Activated B cell treated with CpG ODN at 0.5 μM for 24 hours (primary cell): ENCODE measurements at regions not wholly inside any gene's neighbourhood (a gene's known extent, or its start where the extent isn't known, plus 50 kb on each side); places are given as distances from the start of the nearest gene placed in this dataset.

ENCODE experiments used
- ATAC-seq: fragments of 200-7000 bp; cut with Tn5 transposase; one replicate; pipeline ENCODE4 v1.10.0; 2021; ENCODE audit warnings: low read depth, mild to moderate bottlenecking, moderate library complexity
- CTCF ChIA-PET: fragments of 350-600 bp; sonication (Branson Sonifier 250); formaldehyde crosslinking; loops from one replicate; lab custom pipeline; 2021; ENCODE audit warnings: antibody characterized with exemption; lab: Charles Lee
- POLR2A ChIA-PET: fragments of 350-600 bp; sonication (Branson Sonifier 250); formaldehyde crosslinking; loops from one replicate; lab custom pipeline; 2021; ENCODE audit warnings: antibody characterized with exemption; lab: Charles Lee
- DNase-seq: peaks from one replicate; pipeline ENCODE4 v3.0.0; 2022
- H3K27ac Mint-ChIP-seq: one replicate; pipeline ENCODE4 v1.8.0; 2020; ENCODE audit warnings: mixed read lengths
- H3K27me3 Mint-ChIP-seq: one replicate; pipeline ENCODE4 v1.8.0; 2021; ENCODE audit warnings: mixed read lengths
- H3K36me3 Mint-ChIP-seq: one replicate; pipeline ENCODE4 v1.8.0; 2021; ENCODE audit warnings: low read depth, mixed read lengths
- H3K4me1 Mint-ChIP-seq: one replicate; pipeline ENCODE4 v1.8.0; 2021; ENCODE audit warnings: mixed read lengths
- H3K4me3 Mint-ChIP-seq: one replicate; pipeline ENCODE4 v1.8.0; 2020; ENCODE audit warnings: mild to moderate bottlenecking, mixed read lengths
- H3K9me3 Mint-ChIP-seq: one replicate; pipeline ENCODE4 v1.8.0; 2020; ENCODE audit warnings: mixed read lengths
- CTCF ChIP-seq: fragments of 200-600 bp; IDR thresholded peaks from one replicate; pipeline ENCODE4 v1.8.0; 2022; ENCODE audit warnings: antibody characterized with exemption, mild to moderate bottlenecking
- intact Hi-C: fragments of 100-400 bp; cut with micrococcal nuclease; formaldehyde crosslinking; loops from one replicate; pipeline ENCODE4 v1.15.1; 2024

GRCh38 chr20:53752971-53753879 is 159.6 kb upstream of the ZNF217 start:
- Mint-ChIP-seq H3K27ac (peak overlapping the region; percentile 95), H3K36me3 (no peaks in the 10 kb centered on the region), H3K27me3 (no peaks in the 10 kb centered on the region), H3K4me3 (no peak overlapping the region), H3K9me3 (no peaks in the 10 kb centered on the region), H3K4me1 (peaks cover 66% of the 10 kb centered on the region)
- POLR2A ChIA-PET = interaction anchor here (0.7 to 2.5 kb wide), 3 partner anchors 33 to 159 kb away, joined by 3 to 18 read pairs (median 3); no protein-coding TSS in a partner anchor
- CTCF ChIA-PET = no interaction called here
- intact Hi-C loops = loop anchor here (5.0 kb wide), 2 partner anchors 161 to 164 kb away; partner anchors contain the start of gene ZNF217
- TF ChIP-seq CTCF = no peak
- ATAC-seq = no peak
- no peak for DNase-seq

GRCh38 chr20:53752583-53752970 is 158.9 kb upstream of the ZNF217 start:
- ATAC-seq = no peak
- Mint-ChIP-seq H3K36me3 (no peaks in the 10 kb centered on the region), H3K4me1 (peaks cover 67% of the 10 kb centered on the region), H3K27ac (peak overlapping the region; percentile 95), H3K9me3 (no peaks in the 10 kb centered on the region), H3K27me3 (no peaks in the 10 kb centered on the region), H3K4me3 (no peak overlapping the region)
- ChIA-PET CTCF (no interaction called here), POLR2A (interaction anchor here (0.7 to 2.5 kb wide), 2 partner anchors 33 to 158 kb away, joined by 3 to 18 read pairs; no protein-coding TSS in a partner anchor)
- no peak for TF ChIP-seq CTCF
- intact Hi-C loops = loop anchor here (5.0 kb wide), 2 partner anchors 160 to 165 kb away; partner anchors contain the start of gene ZNF217
- no peak for DNase-seq

GRCh38 chr20:53751620-53752318 is 158.1 kb upstream of the ZNF217 start:
- POLR2A ChIA-PET = interaction anchor here (0.6 to 2.5 kb wide), 14 partner anchors 8 to 169 kb away, joined by 3 to 20 read pairs (median 4); no protein-coding TSS in a partner anchor
- H3K36me3 Mint-ChIP-seq = no peaks in the 10 kb centered on the region
- no peak for TF ChIP-seq CTCF
- no peaks in the 10 kb centered on the region for H3K9me3 Mint-ChIP-seq
- H3K4me1 Mint-ChIP-seq = peaks cover 67% of the 10 kb centered on the region
- H3K27ac Mint-ChIP-seq = peak overlapping the region; percentile 95
- CTCF ChIA-PET = interaction anchor here (0.8 to 1.5 kb wide), 4 partner anchors 11 to 163 kb away, joined by 3 to 5 read pairs (median 4); no protein-coding TSS in a partner anchor
- no peaks in the 10 kb centered on the region for H3K27me3 Mint-ChIP-seq
- intact Hi-C loops = loop anchor here (1.0 to 5.0 kb wide), 7 partner anchors 11 to 166 kb away; partner anchors contain the start of gene ZNF217
- ATAC-seq = no peak
- peak overlapping the region; percentile 45 for H3K4me3 Mint-ChIP-seq
- no peak for DNase-seq

- Mint-ChIP-seq H3K4me1 (peaks cover 64% of the 10 kb centered on the region), H3K4me3 (peak overlapping the region; percentile 45), H3K9me3 (no peaks in the 10 kb centered on the region), H3K36me3 (no peaks in the 10 kb centered on the region), H3K27me3 (no peaks in the 10 kb centered on the region), H3K27ac (peak overlapping the region; percentile 95)
- ATAC-seq = peak; percentile 87
- ChIA-PET POLR2A (interaction anchor here (0.6 to 2.5 kb wide), 16 partner anchors 9 to 168 kb away, joined by 3 to 20 read pairs (median 4); no protein-coding TSS in a partner anchor), CTCF (interaction anchor here (0.8 to 1.5 kb wide), 4 partner anchors 10 to 164 kb away, joined by 3 to 5 read pairs (median 4); no protein-coding TSS in a partner anchor)
- TF ChIP-seq CTCF = no peak
- intact Hi-C loops = loop anchor here (1.0 to 5.0 kb wide), 7 partner anchors 11 to 166 kb away; partner anchors contain the start of gene ZNF217
- DNase-seq = no peak
These were observed 157.4 kb upstream of the ZNF217 start for GRCh38 chr20:53750827-53751619.
